HG03095 (cell line): ENCODE measurements at regions not wholly inside any gene's neighbourhood (a gene's known extent, or its start where the extent isn't known, plus 50 kb on each side); places are given as distances from the start of the nearest gene placed in this dataset.

Source experiments
- ATAC-seq: cut with Tn5 transposase; IDR thresholded peaks from one replicate; pipeline ENCODE4 v1.9.1; 2021; ENCODE audit warnings: moderate library complexity; ENCODE audit not compliant: unreplicated experiment

DNA sequence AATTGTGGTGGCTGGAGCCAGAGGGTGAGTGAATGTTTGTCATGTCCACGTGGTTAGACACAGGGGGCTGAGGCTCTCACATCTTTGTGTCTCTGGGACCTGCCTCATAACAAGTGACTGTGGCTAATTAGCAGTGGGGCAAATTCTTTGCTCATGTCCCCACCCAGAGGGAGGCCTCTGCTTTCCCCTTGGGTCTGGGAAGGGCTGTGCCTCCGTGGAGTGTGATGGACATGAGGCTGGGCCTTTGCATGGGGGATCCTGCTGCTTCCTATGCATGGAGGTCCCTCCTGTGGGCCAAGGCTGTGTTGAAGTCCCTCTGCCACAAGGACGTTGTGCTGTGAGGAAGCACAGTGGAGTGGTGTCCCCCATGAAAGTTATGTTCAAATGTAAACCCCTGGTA is 327.4 kb upstream of the SHH start:
- no peak for ATAC-seq

DNA sequence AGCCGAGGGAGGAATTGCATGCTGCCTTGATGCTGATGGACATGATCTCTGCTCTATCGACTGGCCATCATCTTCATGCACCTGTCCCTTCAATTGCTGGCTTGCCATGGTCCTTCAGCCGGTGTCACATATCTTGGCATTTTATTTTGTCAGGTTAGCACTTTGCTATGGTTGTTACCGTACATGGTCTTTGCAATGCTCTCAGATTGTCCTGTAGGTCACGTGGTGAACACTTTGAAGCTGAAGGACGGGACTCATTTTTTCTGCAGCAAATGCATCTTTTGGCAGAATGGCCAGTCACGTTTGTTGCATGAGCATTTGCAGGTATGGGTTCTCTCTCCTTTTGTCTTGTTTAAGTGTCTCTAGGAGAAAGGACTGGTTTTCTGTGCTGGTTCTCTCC is 326.8 kb upstream of the SHH start:
- no peak for ATAC-seq

DNA sequence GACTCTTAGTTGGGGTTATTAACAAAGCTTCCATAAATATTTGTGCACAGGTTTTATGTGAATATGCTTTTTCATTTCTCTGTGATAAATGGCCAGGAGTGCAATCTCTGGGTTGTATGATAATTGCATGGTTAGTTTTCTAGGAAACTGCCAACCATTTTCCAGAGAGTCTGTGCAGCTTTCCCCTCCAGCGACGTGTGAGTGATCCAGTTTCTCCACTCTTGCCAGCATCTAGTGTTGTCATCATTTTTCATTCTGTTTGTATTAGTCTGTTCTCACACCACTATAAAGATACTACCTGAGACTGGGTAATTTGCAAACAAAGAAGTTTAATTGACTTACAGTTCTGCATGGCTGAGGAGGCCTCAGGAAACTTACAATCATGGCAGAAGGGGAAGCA is 319.6 kb upstream of the SHH start:
- ATAC-seq = no peak

DNA sequence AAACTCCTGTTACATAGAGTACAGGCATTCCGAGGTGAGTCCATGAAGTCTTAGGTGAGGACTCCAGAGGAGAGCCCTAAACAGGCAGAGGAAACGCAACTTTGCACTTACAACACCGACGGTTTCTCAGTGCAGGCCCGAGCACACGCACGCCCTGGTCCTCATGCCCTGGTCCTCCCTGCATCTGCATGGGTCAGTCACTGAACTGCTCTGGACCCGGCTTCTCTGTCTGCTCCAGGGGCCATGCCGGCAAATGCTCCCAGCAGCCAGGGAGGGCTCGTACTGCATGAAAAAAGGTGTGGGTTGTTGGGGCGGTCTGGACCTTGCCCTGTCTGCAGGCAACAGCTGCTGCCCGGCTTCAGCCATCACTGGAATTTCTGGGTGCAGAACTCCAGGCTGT is 317.3 kb upstream of the SHH start:
- ATAC-seq = no peak

DNA sequence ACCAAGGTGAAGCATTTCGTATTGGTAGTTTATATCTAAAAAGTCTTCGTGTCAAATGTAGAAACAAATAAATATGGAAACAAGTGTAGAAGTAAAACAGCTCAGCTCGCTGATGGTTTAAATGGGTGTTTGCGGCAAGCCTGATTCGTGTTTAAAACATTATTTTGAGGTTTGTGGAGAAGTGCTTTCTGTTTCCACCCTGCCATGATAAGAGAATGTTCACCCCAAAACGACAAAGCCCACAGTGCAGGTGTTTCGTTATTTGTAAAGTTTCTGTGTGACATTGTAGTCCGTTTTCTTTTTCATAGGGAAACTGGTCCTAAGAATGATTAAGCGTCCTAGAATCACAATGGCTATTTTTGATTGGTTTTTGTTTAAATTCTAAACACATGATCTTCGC is 316.2 kb upstream of the SHH start:
- ATAC-seq = no peak

DNA sequence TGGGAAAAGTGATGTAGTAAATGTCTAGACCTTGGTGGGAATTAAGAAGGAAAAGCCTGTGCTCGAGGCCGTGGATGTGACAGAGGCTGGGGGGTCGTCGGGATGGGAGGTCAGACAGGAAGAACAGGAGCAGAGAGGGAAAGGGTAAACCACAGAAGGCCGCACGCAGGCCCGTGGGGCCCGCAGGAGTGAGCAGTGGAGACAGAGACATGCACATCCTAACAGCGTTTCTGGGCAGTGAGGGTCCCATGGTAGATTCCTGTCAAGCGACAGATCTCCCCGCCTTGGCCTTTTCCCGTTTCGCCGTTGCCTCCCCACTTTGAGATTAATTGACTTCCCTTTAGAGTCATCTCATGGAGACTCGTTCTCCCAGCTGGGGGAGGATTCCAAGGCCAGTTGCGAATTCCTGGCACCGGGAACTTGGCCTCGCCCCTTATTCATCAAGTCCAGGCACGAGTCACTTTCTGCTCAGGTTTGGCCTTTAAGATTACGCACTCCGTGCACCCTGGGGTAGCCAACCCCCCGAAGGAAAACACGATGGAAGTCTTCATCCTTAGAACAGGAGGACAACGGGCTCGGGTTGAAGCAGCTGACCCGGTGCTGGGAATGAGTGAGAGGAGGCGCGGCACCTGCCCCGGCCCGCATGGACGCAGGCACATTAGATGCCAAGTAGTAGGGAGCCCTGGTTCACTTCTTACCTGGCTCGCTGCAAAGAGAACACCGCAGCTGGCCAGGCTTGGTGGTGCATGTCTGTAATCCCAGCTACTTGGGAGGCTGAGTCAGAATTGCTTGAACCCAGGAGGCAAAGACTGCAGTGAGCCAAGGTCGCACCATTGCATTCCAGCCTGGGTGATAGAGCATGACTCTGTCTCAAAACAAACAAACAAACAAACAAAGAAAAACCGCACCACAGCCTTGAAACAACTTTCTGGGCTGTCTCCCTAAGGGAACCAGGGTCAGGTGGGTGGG is 315.2 kb upstream of the SHH start:
- no peak for ATAC-seq

DNA sequence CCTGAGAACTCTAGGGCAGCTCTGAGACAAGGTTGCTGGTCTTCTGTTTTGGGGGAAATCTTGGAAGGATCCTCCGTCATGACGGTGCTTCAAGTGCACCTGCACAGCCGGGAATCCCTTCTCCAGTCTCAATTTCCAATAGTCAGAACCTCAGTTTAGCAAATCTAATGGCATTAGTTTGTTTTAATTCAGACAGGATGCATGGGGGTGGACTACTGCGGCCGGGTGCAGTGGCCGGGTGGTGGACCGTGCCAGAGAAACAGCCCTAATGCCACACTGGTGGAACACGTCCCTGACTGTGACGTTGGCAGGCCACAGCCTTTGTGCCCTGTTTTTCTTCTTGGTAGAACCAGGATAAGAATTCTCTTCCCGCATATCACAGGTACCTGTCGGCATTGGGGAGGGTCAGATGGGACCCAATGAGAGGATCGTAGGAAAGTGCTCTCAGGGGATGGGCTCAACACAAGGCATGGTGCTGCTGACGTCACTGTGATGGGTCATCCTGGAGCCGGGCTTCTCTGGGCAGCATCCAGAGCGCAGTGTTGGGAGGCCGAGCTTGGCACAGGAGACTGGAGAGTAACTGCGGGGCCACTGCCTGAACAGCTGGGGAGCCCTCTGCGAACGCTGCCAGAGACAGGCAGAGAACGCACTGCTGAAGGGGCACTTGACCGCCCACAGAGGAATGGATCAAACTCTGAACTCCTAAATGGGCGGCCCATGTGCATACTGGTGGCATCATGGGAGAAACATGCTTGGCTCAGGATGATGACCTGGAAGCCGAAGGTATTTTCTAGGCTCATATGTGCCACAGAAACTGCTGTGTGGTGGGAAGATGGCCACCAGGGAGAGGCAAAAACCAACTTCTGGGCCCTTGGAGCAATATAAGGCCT is 313.8 kb upstream of the SHH start:
- ATAC-seq = no peak

DNA sequence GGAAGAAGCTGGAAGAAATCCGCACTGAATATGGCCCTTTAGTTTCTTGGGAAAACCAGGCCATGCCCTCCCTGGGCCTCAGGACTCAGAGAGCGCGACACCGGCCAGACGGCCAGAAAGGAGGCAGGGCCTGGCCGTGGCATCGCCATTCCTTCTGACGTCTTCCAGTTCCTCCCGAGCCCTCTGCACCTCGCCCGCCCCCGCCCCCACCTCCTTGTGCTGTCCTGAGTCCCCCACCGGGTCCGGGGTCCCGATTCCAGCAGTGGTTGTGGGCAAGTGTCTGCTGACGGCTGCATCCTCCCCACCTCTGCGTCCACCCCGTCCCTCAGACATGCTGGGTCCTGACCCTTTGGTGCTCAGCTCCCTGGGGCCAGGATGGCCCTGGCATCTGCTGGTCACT is 312.1 kb upstream of the SHH start:
- no peak for ATAC-seq

DNA sequence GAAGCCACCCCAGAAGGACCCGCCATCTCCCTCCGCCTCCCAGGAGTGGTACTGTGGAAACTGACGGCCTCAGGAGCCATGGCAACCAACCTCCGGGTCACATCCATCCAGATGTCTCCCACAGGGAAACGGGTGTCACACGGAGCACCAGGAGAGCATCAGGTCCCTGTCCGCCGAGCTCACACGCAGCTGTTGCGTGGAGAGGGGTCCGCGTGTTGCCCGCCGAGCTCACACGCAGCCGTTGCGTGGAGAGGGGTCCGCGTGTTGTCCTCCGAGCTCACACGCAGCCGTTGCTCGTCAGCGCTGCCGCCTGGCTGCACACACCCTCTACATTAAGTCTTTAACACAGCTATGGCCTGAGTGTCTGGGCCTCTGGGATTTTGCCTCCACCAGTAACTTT is 311.1 kb upstream of the SHH start:
- no peak for ATAC-seq

DNA sequence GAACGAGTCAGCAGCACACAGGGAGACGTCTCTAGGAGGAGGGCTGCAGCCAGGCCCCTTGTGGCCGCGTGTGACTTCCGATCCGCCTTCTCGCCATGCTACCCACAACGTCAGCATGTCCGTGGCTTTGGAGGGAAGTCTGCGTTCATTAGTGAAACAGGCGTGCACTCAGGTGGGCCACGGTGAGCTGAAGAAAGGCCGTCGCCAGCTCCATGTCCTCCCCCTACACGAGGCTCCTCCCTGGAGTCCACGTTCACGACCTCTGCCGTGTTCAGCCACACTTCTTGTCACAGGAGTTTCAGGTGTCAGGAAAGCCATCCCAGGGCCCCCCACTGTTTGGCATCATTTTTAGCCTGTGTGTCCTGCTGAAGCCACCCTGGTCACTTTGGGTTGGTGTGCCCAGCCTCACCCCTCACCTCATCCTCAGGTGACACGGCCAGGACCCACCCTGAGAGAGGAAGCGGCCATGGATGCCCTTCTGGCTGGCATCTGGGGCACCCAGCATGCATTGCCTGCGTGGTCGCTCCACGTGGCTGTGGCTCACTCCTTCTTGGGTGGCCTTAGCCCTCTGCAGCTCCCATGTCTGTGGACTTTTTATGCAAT is 310.6 kb upstream of the SHH start:
- ATAC-seq = no peak

DNA sequence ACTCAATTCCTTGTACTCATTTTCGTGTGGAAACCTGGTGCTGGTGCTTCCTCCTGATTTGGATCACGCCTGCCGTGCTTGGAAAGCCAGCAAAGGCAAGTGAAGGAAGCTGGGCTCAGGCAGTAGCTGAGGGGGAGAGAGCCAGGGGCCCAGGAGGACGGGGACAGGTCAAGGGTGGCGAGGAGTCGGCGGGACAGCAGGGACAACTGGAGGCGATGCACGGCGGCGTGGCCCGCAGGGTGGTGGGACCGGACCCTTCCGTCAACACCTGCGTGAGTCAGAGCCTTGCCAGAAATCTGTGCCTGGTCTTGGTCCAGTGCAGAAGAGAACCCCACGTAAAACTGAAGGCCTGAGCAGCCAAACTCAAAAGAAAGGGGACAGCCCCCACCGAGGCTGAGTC is 309.7 kb upstream of the SHH start:
- no peak for ATAC-seq

DNA sequence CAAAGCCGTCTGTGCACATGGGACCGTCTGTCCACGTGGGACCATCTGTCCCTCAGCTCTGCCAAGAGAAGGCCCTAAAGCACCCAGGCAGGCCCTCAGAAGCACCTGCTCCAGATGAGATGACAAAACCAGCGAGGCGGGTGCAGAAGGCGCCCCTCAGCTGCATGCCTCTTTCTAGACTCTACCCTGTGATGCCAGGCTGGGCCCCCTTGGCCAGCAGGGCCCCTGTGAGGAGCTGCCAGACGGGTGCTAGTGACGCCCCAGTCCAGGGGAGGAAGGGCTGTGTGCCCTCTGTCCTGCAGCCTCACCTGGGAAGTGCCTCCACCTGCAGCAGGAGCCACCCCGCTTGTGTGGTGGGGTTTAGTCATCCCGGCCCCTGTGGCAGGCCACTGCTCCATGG is 309.2 kb upstream of the SHH start:
- ATAC-seq = no peak

DNA sequence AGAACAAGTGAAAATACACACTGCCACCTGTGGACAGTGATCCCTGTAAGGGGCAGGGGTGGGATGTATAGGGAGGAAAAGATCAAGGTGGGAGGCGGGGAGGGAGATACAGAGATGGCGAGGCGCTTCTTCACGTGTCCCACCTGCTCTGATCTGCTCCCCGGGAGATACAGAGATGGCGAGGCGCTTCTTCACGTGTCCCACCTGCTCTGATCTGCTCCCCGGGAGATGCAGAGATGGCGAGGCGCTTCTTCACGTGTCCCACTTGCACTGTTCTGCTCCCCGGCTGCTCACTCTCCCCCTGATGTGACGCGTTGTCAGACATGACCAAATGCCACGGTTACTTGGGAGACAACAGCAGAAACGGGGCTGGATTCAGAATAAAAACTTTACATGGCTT is 308.3 kb upstream of the SHH start:
- ATAC-seq = no peak

DNA sequence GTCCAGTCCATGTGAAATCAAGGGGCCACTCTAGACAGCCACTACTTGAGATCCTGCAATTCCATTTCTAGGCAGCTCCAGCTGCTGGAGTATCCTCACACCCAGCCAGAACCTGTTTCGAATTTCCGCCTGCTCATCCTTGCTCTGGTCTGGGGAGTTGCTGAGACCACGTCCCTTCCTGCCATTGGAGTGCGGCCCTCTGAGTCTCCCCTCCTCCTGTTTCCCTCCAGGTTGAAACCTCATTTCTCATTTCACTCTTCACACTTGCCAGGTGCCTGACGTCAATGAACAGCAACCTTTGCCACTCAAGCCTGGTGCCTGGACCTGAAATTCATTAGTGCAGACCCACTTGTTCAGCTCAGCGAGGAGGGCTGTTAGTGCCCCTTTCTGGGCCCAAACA is 307.5 kb upstream of the SHH start:
- ATAC-seq = no peak

DNA sequence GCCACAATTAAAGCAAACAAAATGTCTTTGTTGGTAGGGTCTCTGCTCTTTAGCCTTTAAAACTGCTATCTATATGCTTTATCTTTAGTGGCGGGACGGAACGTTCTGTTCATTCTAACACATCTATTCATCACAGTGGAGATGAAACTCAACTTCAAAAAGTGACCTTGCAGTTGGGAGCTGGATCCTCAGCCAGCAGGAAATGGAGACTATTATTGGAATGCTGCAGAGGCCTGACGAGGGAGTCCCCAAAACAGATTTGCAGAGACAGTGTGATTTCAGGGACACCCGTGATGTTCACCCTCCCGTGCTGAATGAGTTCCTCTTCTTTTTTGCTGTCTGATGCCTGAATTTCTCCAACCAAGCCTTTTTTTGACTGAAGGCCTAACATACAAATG is 306.0 kb upstream of the SHH start:
- ATAC-seq = no peak

DNA sequence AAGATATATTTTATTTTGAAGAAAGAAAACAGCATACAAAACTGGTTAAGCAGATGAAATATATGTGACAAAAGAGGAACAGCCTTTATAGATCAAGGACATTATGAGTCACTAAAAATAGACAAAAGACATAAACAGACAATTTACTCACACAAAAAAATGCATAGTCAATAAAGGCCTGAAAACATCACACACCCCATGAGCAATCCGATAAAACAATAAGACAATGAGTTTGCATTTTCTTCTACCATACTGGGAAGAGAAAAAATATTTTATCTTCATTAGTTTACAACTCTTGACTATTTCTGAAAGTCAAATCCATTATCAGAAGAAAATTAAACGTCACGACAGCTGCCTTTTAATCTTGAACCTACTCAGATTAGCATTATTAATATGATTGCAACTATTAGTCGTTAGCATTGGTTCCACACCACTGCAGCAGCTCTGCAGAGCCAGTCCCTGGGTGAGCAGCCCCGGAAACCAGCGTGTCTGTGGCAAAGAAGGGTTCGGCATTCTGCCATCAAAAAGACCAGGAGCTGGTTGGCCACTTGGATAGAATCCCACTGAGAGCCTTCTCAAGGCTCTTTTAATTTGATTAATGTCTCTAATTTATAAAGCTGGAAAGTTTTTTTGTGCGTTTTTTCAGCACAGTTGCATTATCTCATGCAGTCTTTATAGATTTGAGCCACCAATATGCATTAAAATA is 305.4 kb upstream of the SHH start:
- ATAC-seq = no peak

DNA sequence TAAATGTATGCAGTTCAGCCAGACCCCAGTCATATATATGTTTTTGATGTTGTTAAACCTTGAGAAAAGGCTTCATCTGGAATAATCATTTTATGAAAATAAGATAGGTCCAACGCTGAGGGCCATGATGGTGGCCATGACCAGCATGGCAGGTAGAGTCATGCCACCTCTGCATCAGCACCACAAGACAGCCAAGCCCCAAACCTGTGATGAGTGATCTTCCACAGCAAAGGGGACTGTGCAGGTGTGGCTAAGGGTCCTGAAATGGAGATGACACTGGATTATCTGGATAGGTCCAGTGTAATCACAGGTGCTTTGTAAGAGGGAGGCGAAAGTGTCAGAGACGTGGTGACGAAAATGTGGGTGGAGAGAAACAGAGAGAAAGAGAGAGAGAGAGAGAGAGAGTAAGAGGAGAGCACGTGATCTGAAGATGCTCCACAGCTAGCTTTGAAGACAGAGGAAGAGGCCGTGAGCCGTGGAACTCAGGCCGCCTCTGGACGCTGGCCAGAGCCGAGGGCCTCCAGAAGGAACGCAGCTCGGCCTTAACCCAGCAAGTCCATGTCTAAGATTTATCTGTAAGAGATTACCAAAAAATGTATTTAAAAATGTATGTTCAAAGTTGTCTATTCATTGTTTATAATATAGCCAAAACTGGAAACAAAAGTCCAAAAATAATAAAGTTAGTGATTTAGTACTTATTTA is 304.4 kb upstream of the SHH start:
- ATAC-seq = no peak

DNA sequence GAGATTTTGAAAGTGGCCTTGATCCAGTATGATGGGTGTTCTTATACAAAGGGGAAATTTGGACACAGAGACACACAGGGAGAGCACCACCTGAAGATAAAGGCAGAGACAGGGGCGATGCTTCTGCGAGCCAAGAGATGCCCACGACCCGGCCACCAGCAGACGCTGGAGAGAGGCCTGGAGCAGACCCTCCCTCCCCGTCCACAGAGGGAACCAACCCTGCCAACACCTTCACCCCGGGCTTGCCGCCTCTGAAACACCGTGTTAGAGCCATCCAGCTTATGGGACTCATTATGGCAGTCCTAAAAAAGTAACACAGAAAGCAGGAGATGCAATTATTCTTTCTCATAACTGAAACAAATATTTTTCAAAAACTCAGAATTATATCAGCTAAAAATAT is 303.3 kb upstream of the SHH start:
- no peak for ATAC-seq

DNA sequence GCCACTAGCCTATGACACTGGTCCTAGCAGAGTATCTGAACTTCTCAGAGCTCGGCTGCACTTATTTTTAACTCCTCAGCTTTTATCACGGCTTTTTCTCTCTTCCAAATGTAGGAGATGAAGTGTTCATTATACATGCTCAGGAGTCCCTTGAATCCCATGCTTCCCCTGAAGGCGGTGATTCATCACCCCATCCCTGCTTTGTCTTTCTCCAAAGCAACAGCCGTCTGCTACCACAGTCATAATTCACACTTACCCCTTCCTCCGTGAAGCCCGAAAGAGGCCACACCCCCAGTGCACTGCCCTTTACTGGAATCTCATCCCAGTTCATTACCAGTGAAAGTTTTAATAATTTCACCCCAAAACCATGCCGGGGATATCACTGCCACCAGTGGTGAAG is 301.5 kb upstream of the SHH start:
- no peak for ATAC-seq

DNA sequence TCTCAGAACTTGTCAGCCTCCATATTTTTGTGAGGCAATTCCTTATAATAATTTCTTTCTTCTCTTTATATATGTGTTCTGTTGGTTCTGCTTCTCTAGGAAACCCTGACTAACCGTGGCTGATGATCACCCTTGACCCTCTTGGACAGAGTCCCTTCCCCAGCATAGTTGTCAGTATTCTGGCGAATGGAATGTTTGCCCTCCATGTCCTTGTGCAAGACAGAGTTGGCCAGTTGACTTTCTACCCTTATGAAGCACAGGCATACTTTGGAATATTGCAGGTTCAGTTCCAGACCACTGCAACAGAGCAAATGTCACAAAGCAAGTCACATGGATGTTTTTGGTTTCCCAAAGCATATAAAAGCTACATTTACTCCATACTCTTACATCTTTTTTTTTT is 297.7 kb upstream of the SHH start:
- no peak for ATAC-seq
